Uterus (tissue), 3 donors: ENCODE measurements at regions not wholly inside any gene's neighbourhood (a gene's known extent, or its start where the extent isn't known, plus 50 kb on each side); places are given as distances from the start of the nearest gene placed in this dataset.

Experiments
- DNase-seq, 2 donors: peaks; one replicate each; pipeline ENCODE4 v3.0.0-alpha.2; 2019 to 2020
- H3K27ac ChIP-seq, 2 donors: fragments of 200-600 bp; sonication (generic); 1 replicate in 1 of 2; 2 replicates in 1 of 2; pipeline ENCODE4 v1.5.1; 2016 to 2018
- H3K27me3 ChIP-seq, 2 donors: fragments of 200-600 bp; sonication (generic); one replicate each; pipeline ENCODE4 v1.5.1; 2018 to 2019; ENCODE audit warnings: control low read depth in 1 of 2
- H3K36me3 ChIP-seq, 2 donors: fragments of 200-600 bp; sonication (generic); one replicate each; pipeline ENCODE4 v1.5.1; 2019; ENCODE audit warnings: control low read depth in 1 of 2
- H3K4me1 ChIP-seq, 2 donors: fragments of 200-600 bp; sonication (generic); one replicate each; pipeline ENCODE4 v1.5.1; 2018 to 2019; ENCODE audit warnings: control low read depth in 1 of 2
- H3K4me3 ChIP-seq, 2 donors: fragments of 200-600 bp; sonication (generic); 1 replicate in 1 of 2; 2 replicates in 1 of 2; pipeline ENCODE4 v1.5.1; 2018 to 2019; ENCODE audit warnings: mild to moderate bottlenecking in 1 of 2
- H3K9me3 ChIP-seq, 2 donors: fragments of 200-600 bp; sonication (generic); one replicate each; pipeline ENCODE4 v1.5.1; 2019; ENCODE audit warnings: control low read depth in 1 of 2
- CTCF ChIP-seq, 4 experiments: fragments of 200-600 bp in 2 of 4; fragments of 450-650 bp in 2 of 4; sonication (generic) in 2 of 4; IDR thresholded peaks; one replicate each; pipeline ENCODE4 v1.5.1; 2016 to 2019; ENCODE audit warnings: antibody characterized with exemption in 4 of 4, mild to moderate bottlenecking in 2 of 4, moderate library complexity in 1 of 4
- POLR2A ChIP-seq, 2 donors: fragments of 450-650 bp; IDR thresholded peaks; one replicate each; pipeline ENCODE4 v1.6.1; 2016; ENCODE audit warnings: antibody characterized with exemption in 2 of 2, mild to moderate bottlenecking in 1 of 2, moderate library complexity in 1 of 2
- intact Hi-C: fragments of 100-400 bp; cut with DNase I; formaldehyde crosslinking; loops from one replicate; pipeline ENCODE4 v1.15.1; 2023; ENCODE audit warnings: low total_unique reads
- donor health status: DM: yes; HTN: yes; CAD: no.

GRCh38 chr22:27554841-27555456 is 246.6 kb downstream of the MN1 start:
- DNase-seq: no peak
- no peaks in the 10 kb centered on the region for H3K36me3 ChIP-seq
- no peaks in the 10 kb centered on the region for H3K9me3 ChIP-seq
- no peak overlapping the region for H3K27ac ChIP-seq
- no peak overlapping the region for H3K4me3 ChIP-seq
- intact Hi-C loops: no loop called here
- H3K27me3 ChIP-seq: no peaks in the 10 kb centered on the region
- TF ChIP-seq POLR2A (IDR thresholded peaks at IDR 0.05) (no peak), CTCF (IDR thresholded peaks at IDR 0.05) (no peak)
- H3K4me1 ChIP-seq: no peaks in the 10 kb centered on the region

- H3K4me1 ChIP-seq: no peaks in the 10 kb centered on the region
- no peak for TF ChIP-seq POLR2A (IDR thresholded peaks at IDR 0.05)
- H3K27me3 ChIP-seq: no peaks in the 10 kb centered on the region
- no peaks in the 10 kb centered on the region for H3K36me3 ChIP-seq
- no peak overlapping the region for H3K4me3 ChIP-seq
- no peak overlapping the region for H3K27ac ChIP-seq
- intact Hi-C loops: no loop called here
- H3K9me3 ChIP-seq: no peaks in the 10 kb centered on the region
- DNase-seq: no peak
Measured at GRCh38 chr22:27556371-27556770, 245.2 kb downstream of the MN1 start.

GRCh38 chr22:27557286-27558008 is 244.1 kb downstream of the MN1 start:
- intact Hi-C loops: no loop called here
- DNase-seq: no peak

GRCh38 chr22:27558658-27559371 is 242.7 kb downstream of the MN1 start:
- Histone ChIP-seq H3K4me3 (no peak overlapping the region), H3K27ac (no peak overlapping the region), H3K36me3 (no peaks in the 10 kb centered on the region), H3K27me3 (no peaks in the 10 kb centered on the region), H3K4me1 (no peaks in the 10 kb centered on the region), H3K9me3 (no peaks in the 10 kb centered on the region)
- DNase-seq: no peak
- intact Hi-C loops: no loop called here
- no peak for TF ChIP-seq CTCF (IDR thresholded peaks at IDR 0.05)
- TF ChIP-seq POLR2A (IDR thresholded peaks at IDR 0.05): no peak

More at GRCh38 chr22:27557286-27558008, 244.1 kb downstream of the MN1 start:
- Histone ChIP-seq H3K27me3 (no peaks in the 10 kb centered on the region), H3K27ac (no peak overlapping the region), H3K9me3 (no peaks in the 10 kb centered on the region), H3K4me3 (no peak overlapping the region), H3K36me3 (no peaks in the 10 kb centered on the region), H3K4me1 (no peaks in the 10 kb centered on the region)
- no peak for TF ChIP-seq CTCF (IDR thresholded peaks at IDR 0.05)

- Histone ChIP-seq H3K4me3 (no peak overlapping the region), H3K4me1 (no peaks in the 10 kb centered on the region), H3K27ac (no peak overlapping the region), H3K9me3 (no peaks in the 10 kb centered on the region), H3K36me3 (no peaks in the 10 kb centered on the region), H3K27me3 (no peaks in the 10 kb centered on the region)
- intact Hi-C loops: no loop called here
- DNase-seq: no peak
- TF ChIP-seq CTCF (IDR thresholded peaks at IDR 0.05) (no peak), POLR2A (IDR thresholded peaks at IDR 0.05) (no peak)
Measured at GRCh38 chr22:27560781-27561180, 240.8 kb downstream of the MN1 start.
